ENCODE measurements at regions not wholly inside any gene's neighbourhood (a gene's known extent, or its start where the extent isn't known, plus 50 kb on each side); places are given as distances from the start of the nearest gene placed in this dataset.
"Not testable (repeated sequence)": the region's sequence is repeated elsewhere in the genome, so short reads cannot be mapped to it uniquely, and the experiment has no call there.

DNA sequence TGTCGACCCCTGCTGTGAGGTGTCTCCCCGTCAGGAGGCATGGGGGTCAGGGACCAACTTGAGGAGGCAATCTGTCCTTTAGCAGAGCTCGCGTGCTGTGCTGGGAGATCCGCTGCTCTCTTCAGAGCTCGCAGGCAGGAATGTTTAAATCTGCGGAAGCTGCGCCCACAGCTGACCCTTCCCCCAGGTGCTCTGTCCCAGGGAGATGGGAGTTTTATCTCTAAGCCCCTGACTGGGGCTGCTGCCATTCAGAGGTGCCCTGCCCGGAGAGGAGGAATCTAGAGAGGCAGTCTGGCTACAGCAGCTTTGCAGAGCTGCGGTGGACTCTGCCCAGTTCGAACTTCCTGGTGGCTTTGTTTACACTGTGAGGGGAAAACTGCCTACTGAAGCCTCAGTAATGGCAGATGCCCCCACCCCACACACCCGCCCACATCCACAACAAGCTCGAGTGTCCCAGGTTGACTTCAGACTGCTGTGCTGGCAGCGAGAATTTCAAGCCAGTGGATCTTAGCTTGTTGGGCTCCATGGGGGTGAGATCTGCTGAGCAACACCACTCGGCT, 133.1 kb downstream of the CENPC start:
- not testable (repeated sequence) for DNase-seq (ENCODE audit: low spot score)

DNA sequence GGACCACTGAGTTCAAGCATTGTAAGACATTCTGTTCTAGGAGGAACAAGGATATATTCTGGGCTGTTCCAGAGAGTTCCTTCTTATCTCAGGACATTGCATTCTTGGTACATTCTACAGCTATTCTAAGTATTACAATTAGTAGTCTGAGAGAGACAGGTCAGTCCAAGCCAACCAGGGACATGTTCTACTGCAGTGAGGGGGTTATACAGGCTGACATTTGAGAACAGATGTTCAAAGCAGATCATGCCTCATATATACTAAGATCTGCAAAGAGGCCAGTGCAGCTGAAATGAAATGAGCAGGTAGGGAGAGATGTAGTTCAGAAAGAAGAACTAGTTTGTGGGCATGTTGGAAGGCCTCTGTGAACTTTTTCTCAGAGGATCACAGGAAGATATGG, 142.0 kb downstream of the CENPC start:
- DNase-seq (ENCODE audit: low spot score) = no peak

DNA sequence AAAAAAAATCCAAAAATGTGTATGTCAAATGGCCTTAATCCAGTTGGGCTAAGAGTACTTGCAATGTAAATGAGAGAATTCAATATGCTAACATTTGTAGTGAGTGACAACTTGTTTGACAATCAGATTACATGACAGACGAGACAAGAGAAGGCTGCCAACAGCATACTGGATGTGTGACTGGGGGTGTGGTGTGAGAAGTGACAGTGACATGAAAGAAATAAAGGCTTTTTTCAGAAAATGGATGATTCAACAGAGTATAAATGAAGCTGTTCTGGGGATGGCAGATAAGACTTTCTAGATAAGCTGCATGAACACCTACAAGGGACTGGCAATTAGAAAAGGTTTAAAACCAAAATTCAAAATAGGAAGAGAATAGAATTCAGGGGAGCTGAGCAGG, 143.4 kb downstream of the CENPC start:
- no peak for DNase-seq (ENCODE audit: low spot score)

DNA sequence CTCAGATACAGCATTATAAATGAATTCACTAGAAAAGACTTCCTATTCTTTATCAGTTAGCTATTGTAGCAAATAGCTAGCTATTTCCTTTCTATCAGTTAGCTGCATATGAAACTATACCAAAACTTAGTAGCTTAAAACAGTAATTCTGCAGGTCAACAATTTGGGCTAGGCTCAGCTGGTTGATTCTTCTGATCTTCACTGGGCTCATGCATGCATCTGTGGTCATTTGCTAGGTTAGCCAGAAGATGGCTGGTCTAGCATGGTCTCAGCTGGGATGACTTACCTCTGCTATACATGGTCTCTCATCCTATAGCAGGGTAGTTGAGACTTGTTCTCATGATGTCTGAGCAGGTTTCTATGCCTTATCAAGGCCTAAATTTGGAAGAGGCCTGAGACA, 147.4 kb downstream of the CENPC start:
- no peak for DNase-seq (ENCODE audit: low spot score)

DNA sequence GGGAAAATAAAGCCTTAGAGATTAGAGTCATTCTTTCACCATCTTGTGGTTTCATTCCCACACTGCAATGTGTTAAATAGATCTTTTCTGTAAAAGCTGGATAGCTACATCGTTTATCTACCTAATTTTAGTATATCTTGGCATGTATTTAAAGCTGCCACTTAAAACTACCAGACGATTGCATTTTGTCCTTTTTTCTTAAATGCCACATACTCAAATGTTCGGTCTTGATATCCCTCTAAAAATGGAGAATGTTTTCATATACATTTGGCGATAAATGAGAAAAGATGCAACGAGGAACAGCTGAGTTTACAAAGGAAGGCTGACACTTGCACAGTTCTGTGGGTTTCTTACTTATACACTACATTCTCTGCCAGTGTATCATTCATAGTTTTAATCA, 148.3 kb downstream of the CENPC start:
- DNase-seq (ENCODE audit: low spot score) = no peak

DNA sequence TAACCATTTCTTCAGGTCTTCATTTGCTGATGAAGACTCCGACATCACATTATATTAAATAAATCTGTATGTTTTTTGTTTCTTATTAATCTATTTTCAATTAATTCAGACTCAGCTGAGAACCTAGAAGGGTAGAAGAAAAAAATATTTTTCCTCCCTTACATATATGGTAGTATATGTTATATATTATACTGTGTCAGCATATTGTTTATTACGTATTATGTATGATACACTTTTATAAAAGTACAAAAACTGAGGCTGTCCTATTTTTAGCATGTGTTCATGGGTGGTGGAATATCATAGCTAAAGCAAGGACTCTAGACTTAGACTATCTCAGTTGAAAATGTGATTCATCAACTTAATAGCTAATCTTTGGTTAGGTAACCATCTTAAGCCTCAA, 149.3 kb downstream of the CENPC start:
- no peak for DNase-seq (ENCODE audit: low spot score)

DNA sequence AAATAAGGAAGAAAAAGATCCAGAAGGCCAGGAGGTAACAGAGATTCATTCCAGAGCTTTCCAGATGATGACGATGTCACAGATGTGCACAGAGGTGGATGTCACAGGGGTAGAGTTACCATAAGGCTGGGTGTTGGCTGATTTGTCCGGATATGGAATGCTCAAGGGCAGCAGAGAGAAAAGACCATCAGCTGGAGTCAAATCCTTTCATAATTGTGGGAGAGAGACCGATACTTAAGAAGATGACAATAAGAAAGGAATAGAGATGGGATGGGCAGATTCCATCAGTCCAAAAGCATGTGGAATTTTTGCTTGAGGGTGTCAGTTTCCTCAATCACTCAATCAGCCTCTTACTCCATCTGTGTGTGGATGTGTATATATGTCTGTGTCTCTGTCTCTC, 150.4 kb downstream of the CENPC start:
- no peak for DNase-seq (ENCODE audit: low spot score)

DNA sequence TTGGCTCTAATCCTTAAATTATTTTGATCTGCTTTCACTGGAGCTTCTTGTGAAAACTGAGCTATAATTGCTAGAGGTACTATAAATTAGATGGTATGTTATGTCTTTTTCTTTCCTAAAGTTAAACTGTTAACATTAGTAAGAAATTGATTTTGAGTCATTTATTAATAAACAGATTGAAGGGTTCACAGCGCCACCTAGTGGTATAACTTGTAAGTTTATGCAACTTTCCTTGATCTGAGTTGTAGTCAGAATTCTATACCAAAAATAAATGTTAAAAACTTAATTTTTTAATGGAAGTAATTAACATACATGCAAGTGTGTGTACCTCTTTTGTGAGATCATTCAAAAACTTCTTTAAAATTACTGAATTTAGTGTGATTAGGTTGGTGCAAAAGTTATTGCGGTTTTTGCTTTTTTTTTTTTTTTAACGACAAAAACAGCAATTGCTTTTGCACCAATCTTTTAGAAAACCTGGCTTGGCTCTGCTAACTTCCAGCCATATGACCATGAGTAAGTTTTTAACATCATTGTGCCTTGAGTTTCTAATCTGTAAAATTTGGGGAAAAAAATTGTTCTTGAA, 151.5 kb downstream of the CENPC start:
- no peak for DNase-seq (ENCODE audit: low spot score)

DNA sequence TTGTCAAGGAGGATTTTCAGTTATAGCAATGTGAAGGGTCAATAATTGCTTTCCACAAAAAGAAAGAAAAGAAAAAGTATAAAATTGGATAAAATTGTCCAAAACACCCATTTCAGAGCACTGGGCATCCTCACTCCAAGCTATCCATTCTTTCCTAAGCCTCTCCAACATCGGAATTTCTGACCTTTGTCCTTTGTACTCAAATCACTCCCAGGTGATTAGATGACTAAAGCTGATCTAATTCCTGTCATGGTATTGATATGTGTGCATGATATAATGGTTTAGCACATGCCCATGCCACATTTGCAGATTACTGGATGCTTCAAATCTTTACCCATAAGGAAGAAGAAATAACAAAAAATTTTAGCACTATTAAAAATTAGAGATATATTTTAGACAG, 152.3 kb downstream of the CENPC start:
- DNase-seq (ENCODE audit: low spot score) = no peak

DNA sequence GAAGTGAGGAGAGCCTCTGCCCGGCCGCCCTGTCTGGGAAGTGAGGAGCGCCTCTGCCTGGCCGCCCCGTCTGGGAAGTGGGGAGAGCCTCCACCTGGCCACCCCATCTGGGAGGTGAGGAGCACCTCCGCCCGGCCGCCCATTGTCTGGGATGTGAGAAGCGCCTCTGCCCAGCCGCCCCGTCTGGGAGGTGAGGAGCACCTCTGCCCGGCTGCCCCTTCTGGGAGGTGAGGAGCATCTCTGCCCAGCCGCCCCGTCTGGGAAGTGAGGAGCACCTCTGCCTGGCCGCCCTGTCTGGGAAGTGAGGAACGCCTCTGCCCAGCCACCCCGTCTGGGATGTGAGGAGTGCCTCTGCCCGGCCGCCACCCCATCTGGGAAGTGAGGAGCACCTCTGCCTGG, 163.9 kb downstream of the CENPC start:
- not testable (repeated sequence) for DNase-seq (ENCODE audit: low spot score)

DNA sequence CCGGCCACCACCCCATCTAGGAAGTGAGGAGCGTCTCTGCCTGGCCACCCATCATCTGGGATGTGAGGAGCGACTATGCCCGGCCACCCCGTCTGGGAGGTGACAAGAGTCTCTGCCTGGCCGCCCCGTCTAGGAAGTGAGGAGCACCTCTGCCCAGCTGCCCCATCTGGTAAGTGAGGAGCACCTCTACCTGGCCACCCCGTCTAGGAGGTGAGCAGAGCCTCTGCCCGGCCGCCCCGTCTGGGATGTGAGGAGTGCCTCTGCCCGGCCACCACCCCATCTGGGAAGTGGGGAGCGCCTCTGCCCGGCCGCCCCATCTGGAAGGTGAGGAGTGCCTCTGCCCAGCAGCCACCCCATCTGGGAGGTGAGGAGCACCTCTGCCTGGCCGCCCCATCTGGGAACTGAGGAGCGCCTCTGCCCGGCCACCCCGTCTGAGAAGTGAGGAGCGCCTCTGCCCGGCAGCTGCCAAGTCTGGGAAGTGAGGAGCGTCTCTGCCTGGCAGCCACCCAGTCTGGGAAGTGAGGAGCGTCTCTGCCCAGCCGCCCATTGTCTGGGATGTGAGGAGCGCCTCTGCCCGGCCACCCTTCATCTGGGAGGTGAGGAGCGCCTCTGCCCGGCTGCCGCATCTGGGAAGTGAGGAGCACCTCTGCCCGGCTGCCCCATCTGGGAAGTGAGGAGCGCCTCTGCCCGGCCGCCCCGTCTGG, 164.4 kb downstream of the CENPC start:
- DNase-seq (ENCODE audit: low spot score) = not testable (repeated sequence)

DNA sequence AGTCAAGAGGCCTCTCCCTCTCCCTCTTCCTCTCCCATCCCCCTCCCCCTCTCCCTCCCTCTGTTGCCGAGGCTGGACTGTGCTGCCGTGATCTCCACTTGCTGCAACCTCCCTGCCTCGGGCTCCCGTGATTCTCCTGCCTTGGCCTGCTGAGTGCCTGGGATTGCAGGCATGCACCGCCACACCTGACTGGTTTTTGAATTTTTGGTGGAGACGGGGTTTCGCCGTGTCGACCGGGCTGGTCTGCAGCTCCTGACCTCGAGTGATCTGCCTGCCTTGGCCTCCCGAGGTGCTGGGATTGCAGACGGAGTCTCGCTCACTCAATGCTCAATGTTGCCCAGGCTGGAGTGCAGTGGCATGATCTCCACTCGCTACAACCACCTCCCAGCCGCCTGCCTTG, 165.1 kb downstream of the CENPC start:
- DNase-seq (ENCODE audit: low spot score) = no peak

DNA sequence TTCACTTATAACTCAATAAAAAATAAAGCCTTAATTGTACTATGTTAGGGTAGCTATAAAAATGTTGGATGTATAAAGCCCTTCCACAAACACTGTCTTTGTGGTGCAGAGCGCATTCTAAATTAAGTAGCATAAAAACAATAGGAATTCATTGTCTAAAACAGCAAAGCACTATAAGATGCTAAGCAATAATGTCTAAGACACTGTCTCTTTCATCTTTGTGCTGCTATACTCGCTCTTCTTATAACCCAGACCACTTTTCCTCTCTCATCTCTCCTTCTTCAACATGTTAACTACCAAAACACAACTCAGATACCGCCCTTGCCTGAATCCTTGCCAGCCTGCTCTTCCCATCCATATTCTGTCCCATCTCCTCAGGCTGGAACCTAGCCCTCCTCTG, 170.0 kb downstream of the CENPC start:
- no peak for DNase-seq (ENCODE audit: low spot score)

DNA sequence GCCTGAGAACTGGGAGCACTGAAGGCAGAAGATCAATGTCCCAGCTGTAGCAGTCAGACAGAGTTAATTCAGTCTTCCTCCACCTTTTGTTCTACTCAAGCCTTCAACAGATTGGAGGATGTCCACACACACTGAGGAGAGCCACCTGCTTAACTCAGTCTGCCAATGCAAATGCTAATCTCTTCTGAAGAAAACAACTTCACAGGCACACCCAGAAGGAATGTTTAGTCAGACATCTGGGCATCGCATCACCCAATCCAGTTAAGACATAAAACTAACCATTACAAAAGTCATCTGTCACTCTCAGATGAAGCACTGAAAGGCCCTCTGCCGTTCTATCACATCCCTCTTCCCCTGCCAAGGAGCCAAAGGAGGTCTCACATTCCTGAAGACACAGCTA, 173.7 kb downstream of the CENPC start:
- no peak for DNase-seq (ENCODE audit: low spot score)

DNA sequence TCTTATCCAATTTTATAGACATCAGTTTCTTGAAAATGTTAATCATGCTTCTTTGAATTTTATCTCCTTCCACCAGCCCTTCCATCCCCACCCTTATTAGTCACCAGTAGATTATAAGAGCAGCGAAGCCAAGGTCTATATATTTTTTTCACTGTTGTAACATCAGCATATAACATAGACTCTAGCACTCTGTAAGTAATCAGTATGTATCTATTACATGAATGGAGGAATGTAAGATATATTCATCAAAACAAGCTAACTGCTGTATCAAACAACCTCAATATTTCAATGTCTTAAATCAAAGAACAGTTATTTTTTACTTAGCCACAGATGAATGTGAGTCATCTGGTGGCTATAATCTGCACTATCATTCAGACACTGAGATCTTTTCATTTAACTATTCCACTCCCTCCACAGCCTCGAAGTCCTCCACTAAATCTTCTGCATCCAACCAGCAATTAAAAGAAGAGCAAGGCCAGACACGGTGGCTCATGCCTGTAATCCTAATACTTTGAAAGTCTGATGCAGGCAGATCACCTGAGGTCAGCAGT, 178.9 kb downstream of the CENPC start:
- no peak for DNase-seq (ENCODE audit: low spot score)

DNA sequence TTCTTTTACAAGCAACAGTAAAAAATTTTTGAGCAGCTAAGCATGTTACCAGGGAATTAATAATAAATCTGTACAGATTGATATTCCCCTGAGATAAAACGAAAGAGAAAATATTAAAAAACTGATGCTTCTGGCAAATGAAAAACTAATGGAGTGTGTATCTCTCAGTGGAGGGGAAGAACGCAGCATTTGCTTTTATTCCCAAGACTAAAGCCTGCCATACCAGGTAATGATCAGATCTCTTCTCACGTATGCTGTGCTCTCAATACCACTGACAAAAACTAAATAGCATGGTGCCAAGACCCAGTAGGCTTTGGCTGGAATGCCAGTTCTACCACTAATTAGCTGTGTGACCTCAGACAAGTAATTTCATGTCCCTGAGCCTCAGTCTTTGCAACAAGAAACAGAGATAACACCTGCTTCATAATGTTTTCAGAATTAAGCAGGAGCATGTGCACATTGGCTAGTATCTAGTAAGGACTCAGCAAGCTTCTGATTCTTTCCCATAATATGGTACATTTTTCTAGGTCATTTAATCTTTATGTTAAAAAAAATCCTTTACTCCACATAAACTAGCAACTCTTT, 179.6 kb downstream of the CENPC start:
- no peak for DNase-seq (ENCODE audit: low spot score)

DNA sequence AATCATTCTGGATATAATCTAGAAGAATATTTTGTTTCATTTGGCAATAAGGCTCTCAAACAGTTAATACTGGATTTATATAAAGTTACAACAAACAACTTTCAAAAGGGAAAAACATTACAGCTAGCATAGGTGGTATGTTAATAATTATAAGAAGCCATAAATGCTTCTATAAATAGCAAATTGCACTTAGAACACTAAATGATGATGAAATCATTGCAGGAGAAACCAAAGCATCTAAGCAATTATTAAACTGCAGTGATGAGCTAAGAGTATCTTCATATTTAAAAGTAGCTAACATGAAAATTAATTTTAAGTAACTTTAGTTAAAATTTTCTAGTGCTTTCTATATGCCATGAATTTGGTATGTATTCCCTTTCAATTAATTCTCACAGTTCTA, 189.5 kb downstream of the CENPC start:
- DNase-seq (ENCODE audit: low spot score) = no peak

DNA sequence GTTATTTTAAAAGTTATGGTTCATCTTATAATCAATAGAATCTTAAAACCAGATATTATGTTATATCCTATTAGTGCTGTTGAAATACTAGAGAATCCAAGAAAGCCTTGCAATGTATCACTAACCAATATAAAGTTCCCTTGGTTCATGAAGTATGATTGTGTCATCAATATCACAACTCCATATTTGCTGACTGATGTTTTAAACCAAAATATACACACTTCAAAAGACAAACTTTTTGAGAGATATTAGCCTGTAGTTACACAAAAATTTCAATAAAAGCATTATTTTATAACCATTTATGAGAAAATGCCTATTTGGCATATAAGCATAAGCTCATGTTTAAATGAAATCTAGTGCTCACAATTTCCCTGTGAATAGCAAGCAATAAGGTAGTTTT, 198.6 kb downstream of the CENPC start:
- DNase-seq (ENCODE audit: low spot score) = no peak

DNA sequence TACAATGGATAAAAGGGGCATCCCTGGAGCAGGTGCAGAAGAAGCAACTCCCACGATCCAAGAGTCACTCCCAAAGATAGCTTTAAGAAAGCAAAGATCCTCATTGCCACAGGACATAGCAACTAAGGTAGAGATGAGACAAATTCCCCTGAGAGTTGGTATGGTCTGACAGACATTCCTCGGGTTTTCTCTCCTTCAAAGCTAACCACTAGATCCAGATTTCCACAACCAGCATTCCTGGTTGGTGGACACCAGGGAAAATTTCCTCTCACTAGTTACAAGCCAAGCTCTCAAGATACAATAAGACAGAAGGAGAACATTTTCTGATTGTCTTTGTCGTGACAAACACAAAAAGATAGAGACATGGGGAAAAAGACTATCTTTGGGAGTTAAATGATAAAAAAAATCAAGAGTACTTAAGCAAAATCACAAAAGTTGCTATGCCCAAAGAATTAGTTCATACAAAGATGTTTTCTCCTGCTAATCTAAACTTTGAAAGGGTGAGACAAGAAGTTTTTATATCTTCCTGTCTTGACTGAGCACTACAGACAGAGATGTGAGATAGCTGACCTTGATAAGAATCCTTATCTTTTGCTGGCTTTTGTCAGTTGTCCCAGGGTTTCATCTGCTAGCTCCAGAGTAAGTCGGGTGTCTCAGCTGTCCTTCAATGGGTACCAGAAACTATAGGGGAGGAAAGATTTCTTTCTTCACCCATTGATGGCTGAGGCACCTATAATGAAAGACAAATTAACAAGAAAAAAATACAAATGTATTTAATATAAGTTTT, 200.5 kb downstream of the CENPC start:
- DNase-seq (ENCODE audit: low spot score) = no peak

DNA sequence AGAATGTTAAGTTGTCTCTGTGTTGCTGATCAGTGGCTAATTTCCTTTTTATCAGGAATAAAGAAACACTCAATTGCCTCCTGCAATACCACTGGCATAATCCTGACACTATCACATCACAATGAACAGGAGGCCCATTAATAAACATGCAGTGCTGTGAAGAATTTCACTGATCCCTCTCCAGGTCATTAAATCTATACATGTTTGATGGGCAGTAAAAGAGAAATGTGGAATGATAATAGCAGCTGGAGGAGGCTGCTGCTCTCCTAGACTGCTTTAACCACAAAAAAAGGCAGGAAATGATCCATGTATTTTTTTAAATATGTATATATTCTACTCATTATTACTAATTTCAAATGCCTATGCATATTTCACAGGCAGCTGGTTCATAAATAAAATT, 202.1 kb downstream of the CENPC start:
- no peak for DNase-seq (ENCODE audit: low spot score)

DNA sequence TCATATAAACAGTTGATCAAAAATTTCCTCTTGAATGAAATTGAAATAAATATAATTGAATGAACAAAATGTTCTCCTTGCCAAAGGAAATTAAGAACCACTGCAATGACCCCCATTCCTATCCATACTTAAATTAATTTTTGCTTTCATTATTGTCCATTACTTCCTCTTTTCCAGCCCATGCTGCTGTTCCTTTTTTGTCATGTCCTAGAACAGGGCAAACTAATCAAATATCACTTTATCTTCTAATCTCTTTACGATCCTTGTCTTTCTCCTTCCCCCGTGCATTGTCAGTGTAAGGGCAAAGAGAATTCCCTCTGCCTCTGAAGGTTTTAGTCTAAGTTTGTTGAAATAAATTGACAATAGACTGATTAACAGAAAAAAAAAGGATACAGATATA, 203.0 kb downstream of the CENPC start:
- no peak for DNase-seq (ENCODE audit: low spot score)

DNA sequence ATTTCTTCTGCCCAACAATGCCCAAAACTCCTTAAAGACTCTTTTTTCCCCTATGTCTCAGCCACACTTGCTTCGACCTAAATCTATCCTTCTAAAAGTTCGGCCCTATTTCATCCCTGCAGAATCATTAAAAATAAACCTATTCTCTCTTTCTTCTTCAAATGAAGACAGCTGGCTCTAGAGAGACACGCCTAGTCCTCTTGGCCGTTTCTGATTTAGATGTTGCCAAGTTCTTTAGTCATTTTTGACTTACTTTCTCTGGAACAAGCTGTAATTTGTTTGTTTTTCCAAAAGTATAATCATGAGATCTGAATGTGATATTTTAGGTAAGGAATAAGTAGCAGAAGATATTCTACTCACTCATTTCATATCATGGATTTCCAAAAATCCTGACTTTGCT, 211.6 kb downstream of the CENPC start:
- no peak for DNase-seq (ENCODE audit: low spot score)

DNA sequence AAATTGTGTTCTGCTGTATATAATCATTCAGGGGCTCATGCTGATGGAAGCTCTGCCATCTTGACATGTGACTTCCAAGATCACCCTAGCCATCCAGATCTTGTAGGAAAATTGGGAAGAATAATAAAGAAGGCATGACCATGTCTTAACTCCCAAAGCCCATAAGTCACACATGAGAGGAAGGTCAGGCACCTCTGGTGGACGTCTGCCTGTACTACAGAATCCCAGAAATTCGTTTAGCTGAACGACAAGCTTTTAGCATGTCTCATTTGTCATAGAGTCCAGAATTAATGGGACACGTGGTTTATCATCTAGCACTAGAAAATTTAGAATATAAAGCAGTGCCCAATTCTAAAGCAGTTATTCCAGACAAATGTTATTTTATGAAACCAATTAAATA, 212.7 kb downstream of the CENPC start:
- DNase-seq (ENCODE audit: low spot score) = peak; percentile 41
